ENCODE measurements at regions not wholly inside any gene's neighbourhood (a gene's known extent, or its start where the extent isn't known, plus 50 kb on each side); places are given as distances from the start of the nearest gene placed in this dataset.

GRCh38 chr2:195289081-195289480, 367.9 kb upstream of the SLC39A10 start:
- TF ChIP-seq CTCF (conservative IDR thresholded peaks at IDR 0.05; ENCODE audit: low read length) (no peak), EZH2phosphoT487 (IDR thresholded peaks at IDR 0.05; ENCODE audit: borderline replicate concordance, low read depth, low read length) (no peak)
